Vagina (tissue), 2 donors: ENCODE measurements at regions not wholly inside any gene's neighbourhood (a gene's known extent, or its start where the extent isn't known, plus 50 kb on each side); places are given as distances from the start of the nearest gene placed in this dataset.

ENCODE experiments used
- DNase-seq, 2 donors: peaks; one replicate each; pipeline ENCODE4 v3.0.0-alpha.2; 2017; ENCODE audit errors: extremely low spot score in 2 of 2
- H3K27ac ChIP-seq: fragments of 200-600 bp; sonication (generic); one replicate; pipeline ENCODE4 v1.5.1; 2019
- H3K27me3 ChIP-seq: fragments of 200-600 bp; sonication (generic); one replicate; pipeline ENCODE4 v1.5.1; 2019
- H3K36me3 ChIP-seq, 2 donors: fragments of 200-600 bp; sonication (generic); one replicate each; pipeline ENCODE4 v1.5.1; 2017 to 2019
- H3K4me1 ChIP-seq: fragments of 200-600 bp; sonication (generic); one replicate; pipeline ENCODE4 v1.5.1; 2019
- H3K4me3 ChIP-seq, 2 donors: fragments of 200-600 bp; sonication (generic); 1 replicate in 1 of 2; 2 replicates in 1 of 2; pipeline ENCODE4 v1.5.1; 2016 to 2019
- H3K9me3 ChIP-seq: fragments of 200-600 bp; sonication (generic); one replicate; pipeline ENCODE4 v1.5.1; 2019
- CTCF ChIP-seq, 3 experiments: fragments of 450-650 bp in 2 of 3; fragments of 200-600 bp in 1 of 3; sonication (generic) in 1 of 3; IDR thresholded peaks; one replicate each; pipeline ENCODE4 v1.5.1; 2017 to 2019; ENCODE audit warnings: antibody characterized with exemption in 3 of 3, mild to moderate bottlenecking in 2 of 3, moderate library complexity in 2 of 3
- POLR2A ChIP-seq, 2 donors: fragments of 450-650 bp; IDR thresholded peaks; one replicate each; pipeline ENCODE4 v1.6.1; 2017; ENCODE audit warnings: antibody characterized with exemption in 2 of 2, mild to moderate bottlenecking in 2 of 2, moderate library complexity in 2 of 2
- POLR2AphosphoS5 ChIP-seq, 2 donors: sonication (generic); formaldehyde crosslinking; IDR thresholded peaks; one replicate each; pipeline ENCODE4 v1.9.0; 2017; ENCODE audit warnings: antibody characterized with exemption in 2 of 2, mild to moderate bottlenecking in 2 of 2, low read depth in 1 of 2; ENCODE audit not compliant: insufficient read depth in 1 of 2
- intact Hi-C: fragments of 100-400 bp; cut with DNase I; formaldehyde crosslinking; loops from one replicate; pipeline ENCODE4 v1.15.1; 2023

- H3K36me3 ChIP-seq, result no peaks in the 10 kb centered on the region
- TF ChIP-seq POLR2A (IDR thresholded peaks at IDR 0.05) (no peak), CTCF (IDR thresholded peaks at IDR 0.05) (no peak), POLR2AphosphoS5 (IDR thresholded peaks at IDR 0.05; ENCODE audit: insufficient read depth in 1 of 2, low read depth in 1 of 2) (no peak)
- H3K27me3 ChIP-seq, result no peaks in the 10 kb centered on the region
- H3K9me3 ChIP-seq, result no peaks in the 10 kb centered on the region
- no peak overlapping the region for H3K27ac ChIP-seq
- no peak overlapping the region for H3K4me3 ChIP-seq
- H3K4me1 ChIP-seq, result no peaks in the 10 kb centered on the region
- DNase-seq, result no peak
- intact Hi-C loops, result no loop called here
These were observed 291.3 kb upstream of the ADAMTSL1 start for GRCh38 chr9:18182636-18183035.

- no peaks in the 10 kb centered on the region for H3K27me3 ChIP-seq
- H3K4me1 ChIP-seq, result no peaks in the 10 kb centered on the region
- no peak overlapping the region for H3K27ac ChIP-seq
- no peak for DNase-seq
- no peaks in the 10 kb centered on the region for H3K36me3 ChIP-seq
- no peak overlapping the region for H3K4me3 ChIP-seq
- TF ChIP-seq POLR2AphosphoS5 (IDR thresholded peaks at IDR 0.05; ENCODE audit: insufficient read depth in 1 of 2, low read depth in 1 of 2), result no peak
- no peak for TF ChIP-seq CTCF (IDR thresholded peaks at IDR 0.05)
- TF ChIP-seq POLR2A (IDR thresholded peaks at IDR 0.05), result no peak
- no peaks in the 10 kb centered on the region for H3K9me3 ChIP-seq
- intact Hi-C loops, result no loop called here
These were observed 290.0 kb upstream of the ADAMTSL1 start for GRCh38 chr9:18183974-18184373.

- TF ChIP-seq POLR2AphosphoS5 (IDR thresholded peaks at IDR 0.05; ENCODE audit: insufficient read depth in 1 of 2, low read depth in 1 of 2) (no peak), CTCF (IDR thresholded peaks at IDR 0.05) (no peak), POLR2A (IDR thresholded peaks at IDR 0.05) (no peak)
- H3K27ac ChIP-seq, result no peak overlapping the region
- no peaks in the 10 kb centered on the region for H3K4me1 ChIP-seq
- H3K9me3 ChIP-seq, result no peaks in the 10 kb centered on the region
- H3K36me3 ChIP-seq, result no peaks in the 10 kb centered on the region
- no peak for DNase-seq
- no peak overlapping the region for H3K4me3 ChIP-seq
- intact Hi-C loops, result no loop called here
- H3K27me3 ChIP-seq, result no peaks in the 10 kb centered on the region
These were observed 289.6 kb upstream of the ADAMTSL1 start for GRCh38 chr9:18184401-18184800.

GRCh38 chr9:18185196-18185595 is 288.8 kb upstream of the ADAMTSL1 start:
- Histone ChIP-seq H3K4me3 (no peak overlapping the region), H3K27me3 (no peaks in the 10 kb centered on the region), H3K36me3 (no peaks in the 10 kb centered on the region), H3K4me1 (no peaks in the 10 kb centered on the region), H3K9me3 (no peaks in the 10 kb centered on the region), H3K27ac (no peak overlapping the region)
- intact Hi-C loops, result no loop called here
- no peak for TF ChIP-seq CTCF (IDR thresholded peaks at IDR 0.05)
- TF ChIP-seq POLR2A (IDR thresholded peaks at IDR 0.05), result no peak
- no peak for TF ChIP-seq POLR2AphosphoS5 (IDR thresholded peaks at IDR 0.05; ENCODE audit: insufficient read depth in 1 of 2, low read depth in 1 of 2)
- no peak for DNase-seq

- H3K27me3 ChIP-seq, result no peaks in the 10 kb centered on the region
- intact Hi-C loops, result no loop called here
- H3K4me1 ChIP-seq, result no peaks in the 10 kb centered on the region
- H3K27ac ChIP-seq, result no peak overlapping the region
- no peak for TF ChIP-seq CTCF (IDR thresholded peaks at IDR 0.05)
- no peak for TF ChIP-seq POLR2AphosphoS5 (IDR thresholded peaks at IDR 0.05; ENCODE audit: insufficient read depth in 1 of 2, low read depth in 1 of 2)
- no peak for TF ChIP-seq POLR2A (IDR thresholded peaks at IDR 0.05)
- no peaks in the 10 kb centered on the region for H3K36me3 ChIP-seq
- DNase-seq, result no peak
- H3K4me3 ChIP-seq, result no peak overlapping the region
- H3K9me3 ChIP-seq, result no peaks in the 10 kb centered on the region
These were observed 285.0 kb upstream of the ADAMTSL1 start for GRCh38 chr9:18188971-18189370.
